ENCODE measurements at regions not wholly inside any gene's neighbourhood (a gene's known extent, or its start where the extent isn't known, plus 50 kb on each side); places are given as distances from the start of the nearest gene placed in this dataset.

GRCh38 chr10:61263518-61263917, 189.7 kb downstream of the TMEM26 start:
- ChIA-PET POLR2A (no interaction called here), CTCF (ENCODE audit: low intra/inter-chr PET ratio, low total read pairs) (no interaction called here)
- Histone ChIP-seq H3K4me3 (replicated peaks in 1 of 3; ENCODE audit: insufficient read depth in 1 of 3, low read depth in 2 of 3, low read length in 3 of 3) (no peak overlapping the region), H4K20me1 (ENCODE audit: insufficient read depth, low read length) (no peaks in the 10 kb centered on the region), H3K27me3 (ENCODE audit: control insufficient read depth in 1 of 2, insufficient read depth in 2 of 2, low read length in 2 of 2) (no peaks in the 10 kb centered on the region), H3K79me2 (ENCODE audit: insufficient read depth, low read length) (no peaks in the 10 kb centered on the region), H3K9ac (ENCODE audit: insufficient read depth, low read depth, low read length) (no peak overlapping the region), H3K27ac (ENCODE audit: extremely low read length, insufficient read depth, low read length) (no peak overlapping the region), H2AFZ (ENCODE audit: low read length) (no peak overlapping the region), H3K9me3 (ENCODE audit: low read length) (no peaks in the 10 kb centered on the region), H3K4me1 (ENCODE audit: insufficient read depth, low read length) (no peaks in the 10 kb centered on the region), H3K4me2 (ENCODE audit: low read depth, low read length) (no peak overlapping the region), H3K36me3 (replicated peaks in 1 of 2; ENCODE audit: control insufficient read depth in 1 of 2, insufficient read depth in 2 of 2, low read length in 2 of 2) (no peaks in the 10 kb centered on the region)
- in situ Hi-C loops (cut with HindIII; ENCODE audit: extremely low pct_ligation_motif_present, low pct_unique_long_range_greater_than_20kb): no loop called here
- no peak for FAIRE-seq
- BruUV-seq (replicated peaks): no TSS peak
- no peak for TF ChIP-seq ZFP41 (CRISPR knock-in tag; IDR thresholded peaks at IDR 0.05; ENCODE audit: borderline replicate concordance)
- TF ChIP-seq ESRRA (CRISPR knock-in tag; IDR thresholded peaks at IDR 0.05; ENCODE audit: low read depth): no peak
- no peak for TF ChIP-seq XRCC5 (optimal IDR thresholded peaks at IDR 0.05; ENCODE audit: low read length)
- TF ChIP-seq SIX1 (CRISPR knock-in tag; IDR thresholded peaks at IDR 0.05; ENCODE audit: borderline replicate concordance): no peak
- TF ChIP-seq MYPOP (CRISPR knock-in tag; IDR thresholded peaks at IDR 0.05): no peak
- TF ChIP-seq TBP (CRISPR knock-in tag; IDR thresholded peaks at IDR 0.05): no peak
- TF ChIP-seq TCF7L2 (IDR thresholded peaks at IDR 0.05; ENCODE audit: low read depth, low read length): no peak
- no peak for ATAC-seq
- DNase-seq (ENCODE audit: low spot score): no peak
- WGBS (ENCODE audit: low lambda C conversion rate): 0% methylated on average over 1 of the region's 1 CpG
- intact Hi-C loops (cut with micrococcal nuclease; ENCODE audit: unreplicated experiment): no loop called here

- intact Hi-C loops (cut with micrococcal nuclease; ENCODE audit: unreplicated experiment) (no loop called here), in situ Hi-C loops (cut with HindIII; ENCODE audit: extremely low pct_ligation_motif_present, low pct_unique_long_range_greater_than_20kb) (no loop called here)
- DNase-seq (ENCODE audit: low spot score) (no peak), ATAC-seq (no peak), FAIRE-seq (no peak)
- WGBS (ENCODE audit: low lambda C conversion rate): 1% methylated on average over 3 of the region's 3 CpGs
- Histone ChIP-seq H3K27ac (ENCODE audit: extremely low read length, insufficient read depth, low read length) (no peak overlapping the region), H3K9ac (ENCODE audit: insufficient read depth, low read depth, low read length) (no peak overlapping the region), H3K4me2 (ENCODE audit: low read depth, low read length) (no peak overlapping the region), H3K36me3 (replicated peaks in 1 of 2; ENCODE audit: control insufficient read depth in 1 of 2, insufficient read depth in 2 of 2, low read length in 2 of 2) (no peaks in the 10 kb centered on the region), H3K79me2 (ENCODE audit: insufficient read depth, low read length) (no peaks in the 10 kb centered on the region), H4K20me1 (ENCODE audit: insufficient read depth, low read length) (no peaks in the 10 kb centered on the region), H3K4me3 (replicated peaks in 1 of 3; ENCODE audit: insufficient read depth in 1 of 3, low read depth in 2 of 3, low read length in 3 of 3) (no peak overlapping the region), H2AFZ (ENCODE audit: low read length) (no peak overlapping the region), H3K27me3 (ENCODE audit: control insufficient read depth in 1 of 2, insufficient read depth in 2 of 2, low read length in 2 of 2) (no peaks in the 10 kb centered on the region), H3K9me3 (ENCODE audit: low read length) (no peaks in the 10 kb centered on the region), H3K4me1 (ENCODE audit: insufficient read depth, low read length) (no peaks in the 10 kb centered on the region)
- ChIA-PET POLR2A (no interaction called here), CTCF (ENCODE audit: low intra/inter-chr PET ratio, low total read pairs) (no interaction called here)
- no TSS peak for BruUV-seq (replicated peaks)
- TF ChIP-seq HIC2 (CRISPR knock-in tag; IDR thresholded peaks at IDR 0.05; ENCODE audit: low read depth) (no peak), TRIM24 (CRISPR knock-in tag; IDR thresholded peaks at IDR 0.05) (no peak), ZSCAN22 (CRISPR knock-in tag; IDR thresholded peaks at IDR 0.05) (no peak), EEA1 (CRISPR knock-in tag; IDR thresholded peaks at IDR 0.05; ENCODE audit: borderline replicate concordance) (no peak), MAF1 (CRISPR knock-in tag; IDR thresholded peaks at IDR 0.05; ENCODE audit: borderline replicate concordance) (no peak), MYNN (CRISPR knock-in tag; IDR thresholded peaks at IDR 0.05; ENCODE audit: low read depth) (no peak)
Measured at GRCh38 chr10:61262486-61263261, 190.5 kb downstream of the TMEM26 start.
